ENCODE measurements at regions not wholly inside any gene's neighbourhood (a gene's known extent, or its start where the extent isn't known, plus 50 kb on each side); places are given as distances from the start of the nearest gene placed in this dataset.

DNA sequence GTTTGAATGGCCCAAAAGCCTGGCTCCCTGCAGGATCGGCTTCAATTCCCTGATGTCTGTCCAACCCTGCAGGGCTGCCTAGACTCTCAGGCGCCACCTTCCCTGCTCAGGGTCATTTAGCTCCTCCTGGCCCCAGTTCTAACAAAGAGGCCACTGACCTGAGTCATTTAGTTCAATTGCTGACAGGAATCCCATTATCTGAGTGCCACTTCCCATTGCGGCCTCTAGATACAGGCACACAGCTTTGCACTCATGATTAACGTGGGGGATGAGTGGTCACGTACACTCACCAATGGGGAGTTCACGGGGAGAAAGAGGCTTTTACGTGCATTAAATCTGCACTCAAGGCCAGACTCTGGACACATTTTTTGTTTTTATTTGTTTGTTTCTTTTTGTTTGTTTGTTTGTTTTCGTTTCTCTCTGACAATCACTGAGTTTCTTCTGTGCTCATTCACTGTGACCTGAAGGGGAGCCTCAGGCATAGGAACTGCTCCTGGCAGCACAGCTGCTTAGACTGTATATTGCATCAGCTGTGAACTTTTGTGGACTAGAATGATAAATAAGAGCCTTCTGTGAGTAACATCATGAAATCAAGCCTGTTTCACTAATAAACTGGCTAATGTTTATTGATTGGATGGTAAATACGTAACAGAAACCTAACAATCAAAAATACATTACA is 118.9 kb upstream of the CTNNA2 start:
- Histone ChIP-seq H3K27me3 (ENCODE audit: control insufficient read depth, insufficient read depth, low read length) (no peaks in the 10 kb centered on the region), H3K4me1 (ENCODE audit: control insufficient read depth, insufficient read depth, low read length) (peaks cover 3% of the 10 kb centered on the region), H3K27ac (ENCODE audit: low read depth, low read length) (no peak overlapping the region), H3K4me3 (ENCODE audit: low read depth, low read length) (no peak overlapping the region), H3K9me3 (ENCODE audit: control insufficient read depth, insufficient read depth, low read length) (no peaks in the 10 kb centered on the region), H3K36me3 (ENCODE audit: control insufficient read depth, insufficient read depth, low read length) (no peaks in the 10 kb centered on the region)
- 20% methylated on average over 7 of the region's 9 CpGs for WGBS (ENCODE audit: insufficient coverage)
- DNase-seq (ENCODE audit: low read depth in 4 of 6, low spot score in 6 of 6) = peak in 3 of 6 donors; percentile 32 to 77 (median 38)

DNA sequence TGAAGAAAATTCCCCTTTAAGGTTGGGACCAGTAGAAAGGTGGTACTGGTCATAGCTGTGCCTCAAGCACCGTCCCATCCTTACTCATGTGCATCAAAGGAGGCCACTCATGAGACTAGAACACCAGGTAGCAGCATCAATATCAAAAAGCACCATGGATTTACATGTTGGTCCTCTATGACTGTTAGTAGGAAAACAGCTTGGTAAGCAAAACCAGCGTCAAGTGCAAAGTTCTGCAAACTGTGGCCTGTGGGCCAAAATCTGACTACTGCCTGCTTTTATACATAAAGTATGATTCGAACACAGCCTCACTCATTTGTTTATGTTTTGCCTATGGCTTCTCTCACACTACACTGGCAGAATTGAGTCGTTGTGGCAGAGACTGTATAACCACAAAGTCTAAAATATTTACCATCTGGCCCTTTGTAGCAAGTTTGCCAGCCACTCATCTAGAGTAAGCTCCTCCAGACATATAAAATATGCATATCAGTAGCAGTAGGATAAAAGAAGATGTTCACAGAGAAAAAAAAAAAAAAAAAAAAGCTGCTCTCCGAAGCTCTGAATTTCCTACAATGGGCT is 119.7 kb upstream of the CTNNA2 start:
- H3K4me3 ChIP-seq (ENCODE audit: low read depth, low read length) = no peak overlapping the region
- 63% methylated on average over 1 of the region's 5 CpGs for WGBS (ENCODE audit: insufficient coverage)
- no peaks in the 10 kb centered on the region for H3K36me3 ChIP-seq (ENCODE audit: control insufficient read depth, insufficient read depth, low read length)
- peaks cover 3% of the 10 kb centered on the region for H3K4me1 ChIP-seq (ENCODE audit: control insufficient read depth, insufficient read depth, low read length)
- peak in 1 of 6 donors; percentile 68 for DNase-seq (ENCODE audit: low read depth in 4 of 6, low spot score in 6 of 6)
- H3K27ac ChIP-seq (ENCODE audit: low read depth, low read length) = no peak overlapping the region
- no peaks in the 10 kb centered on the region for H3K27me3 ChIP-seq (ENCODE audit: control insufficient read depth, insufficient read depth, low read length)
- no peaks in the 10 kb centered on the region for H3K9me3 ChIP-seq (ENCODE audit: control insufficient read depth, insufficient read depth, low read length)

DNA sequence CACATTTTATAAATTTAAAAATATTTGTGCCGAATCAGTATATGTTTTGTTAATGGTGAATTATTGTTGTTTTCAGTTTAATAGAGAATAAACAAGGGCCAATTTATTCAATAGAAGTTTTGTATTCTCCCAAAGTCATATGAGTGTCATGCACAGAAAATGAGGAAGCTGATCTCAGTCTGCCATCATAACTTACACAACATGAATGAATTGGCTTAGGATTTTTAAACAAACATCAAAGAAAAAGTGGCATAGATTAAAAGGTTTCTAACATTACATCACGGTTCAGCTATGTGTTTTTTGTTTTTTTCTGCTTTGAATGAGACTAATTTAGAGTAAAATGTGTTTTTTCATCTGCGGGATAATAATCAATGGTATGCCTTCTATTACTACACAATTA is 123.4 kb upstream of the CTNNA2 start:
- H3K9me3 ChIP-seq (ENCODE audit: control insufficient read depth, insufficient read depth, low read length) = no peaks in the 10 kb centered on the region
- no peaks in the 10 kb centered on the region for H3K27me3 ChIP-seq (ENCODE audit: control insufficient read depth, insufficient read depth, low read length)
- peaks cover 3% of the 10 kb centered on the region for H3K4me1 ChIP-seq (ENCODE audit: control insufficient read depth, insufficient read depth, low read length)
- no peaks in the 10 kb centered on the region for H3K36me3 ChIP-seq (ENCODE audit: control insufficient read depth, insufficient read depth, low read length)
- no peak for DNase-seq (ENCODE audit: low read depth in 4 of 6, low spot score in 6 of 6)
- no peak overlapping the region for H3K4me3 ChIP-seq (ENCODE audit: low read depth, low read length)
- WGBS (ENCODE audit: insufficient coverage) = no CpG with 5 or more reads among the region's 3 CpGs
- no peak overlapping the region for H3K27ac ChIP-seq (ENCODE audit: low read depth, low read length)

DNA sequence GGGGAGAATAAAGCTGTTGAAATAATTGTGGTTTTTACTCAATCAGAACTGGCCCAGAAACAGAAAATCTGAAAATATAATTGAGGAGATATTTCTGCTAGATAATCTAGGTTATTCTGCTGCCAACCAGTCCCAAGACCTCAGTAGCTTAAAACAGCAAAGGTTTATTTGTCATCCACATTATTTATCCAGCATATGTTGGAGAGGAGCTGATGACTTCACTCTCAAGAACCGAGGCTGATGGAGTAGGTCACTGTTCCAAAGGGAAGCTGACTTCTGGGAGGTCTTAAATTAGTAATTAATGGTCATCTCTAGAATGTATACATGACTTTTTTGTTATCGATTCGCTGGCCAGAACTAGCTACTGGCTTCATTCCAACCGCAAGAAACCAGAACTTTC is 124.8 kb upstream of the CTNNA2 start:
- H3K27ac ChIP-seq (ENCODE audit: low read depth, low read length) = no peak overlapping the region
- no CpG with 5 or more reads among the region's 4 CpGs for WGBS (ENCODE audit: insufficient coverage)
- H3K27me3 ChIP-seq (ENCODE audit: control insufficient read depth, insufficient read depth, low read length) = no peaks in the 10 kb centered on the region
- no peaks in the 10 kb centered on the region for H3K36me3 ChIP-seq (ENCODE audit: control insufficient read depth, insufficient read depth, low read length)
- DNase-seq (ENCODE audit: low read depth in 4 of 6, low spot score in 6 of 6) = no peak
- H3K9me3 ChIP-seq (ENCODE audit: control insufficient read depth, insufficient read depth, low read length) = no peaks in the 10 kb centered on the region
- no peak overlapping the region for H3K4me3 ChIP-seq (ENCODE audit: low read depth, low read length)
- H3K4me1 ChIP-seq (ENCODE audit: control insufficient read depth, insufficient read depth, low read length) = no peaks in the 10 kb centered on the region

DNA sequence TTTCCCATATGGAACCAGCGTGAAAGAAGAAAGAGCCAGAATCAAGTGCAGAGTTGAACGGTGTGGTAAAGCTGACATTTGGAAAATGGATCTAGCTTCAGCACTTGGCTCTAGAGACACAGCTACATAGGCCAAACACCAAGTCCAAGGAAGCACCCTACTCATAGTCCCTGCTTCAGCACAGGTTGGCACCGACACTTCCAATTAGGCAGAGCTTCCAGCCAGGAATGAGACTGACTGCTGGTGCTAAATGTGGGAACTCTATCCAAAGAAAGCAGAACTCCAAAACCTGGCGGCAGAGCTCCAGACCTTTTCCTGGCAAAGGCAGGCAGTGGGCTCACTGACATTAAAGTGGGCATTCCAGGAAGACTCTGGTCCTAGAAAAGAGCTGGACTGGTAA is 125.4 kb upstream of the CTNNA2 start:
- no peak overlapping the region for H3K4me3 ChIP-seq (ENCODE audit: low read depth, low read length)
- no peaks in the 10 kb centered on the region for H3K4me1 ChIP-seq (ENCODE audit: control insufficient read depth, insufficient read depth, low read length)
- H3K27me3 ChIP-seq (ENCODE audit: control insufficient read depth, insufficient read depth, low read length) = no peaks in the 10 kb centered on the region
- H3K36me3 ChIP-seq (ENCODE audit: control insufficient read depth, insufficient read depth, low read length) = no peaks in the 10 kb centered on the region
- DNase-seq (ENCODE audit: low read depth in 4 of 6, low spot score in 6 of 6) = peak in 2 of 6 donors; percentile 8 to 49
- no peak overlapping the region for H3K27ac ChIP-seq (ENCODE audit: low read depth, low read length)
- H3K9me3 ChIP-seq (ENCODE audit: control insufficient read depth, insufficient read depth, low read length) = no peaks in the 10 kb centered on the region
- 69% methylated on average over 4 of the region's 4 CpGs for whole genome bisulfite sequencing (ENCODE audit: insufficient coverage)

DNA sequence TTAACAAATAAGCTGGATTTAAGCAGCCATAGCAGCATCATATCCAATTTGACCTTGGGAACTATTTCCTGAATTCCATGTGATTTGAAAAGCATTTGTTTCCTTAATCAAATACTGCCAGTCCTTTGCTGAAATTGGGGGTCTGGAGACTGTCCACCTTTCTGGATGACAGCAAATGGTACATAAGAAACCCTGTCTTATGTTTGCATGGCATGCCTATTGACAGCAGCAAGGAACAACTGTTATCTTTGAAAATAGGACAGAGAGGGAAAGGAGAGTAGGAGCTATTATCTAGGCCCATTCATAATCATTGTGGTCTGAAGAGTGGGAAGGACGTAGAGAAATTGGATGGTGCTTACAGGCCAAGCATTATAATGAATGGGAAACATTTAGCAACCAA is 129.2 kb upstream of the CTNNA2 start:
- Histone ChIP-seq H3K36me3 (ENCODE audit: control insufficient read depth, insufficient read depth, low read length) (no peaks in the 10 kb centered on the region), H3K27me3 (ENCODE audit: control insufficient read depth, insufficient read depth, low read length) (no peaks in the 10 kb centered on the region), H3K9me3 (ENCODE audit: control insufficient read depth, insufficient read depth, low read length) (no peaks in the 10 kb centered on the region), H3K27ac (ENCODE audit: low read depth, low read length) (no peak overlapping the region), H3K4me1 (ENCODE audit: control insufficient read depth, insufficient read depth, low read length) (no peaks in the 10 kb centered on the region), H3K4me3 (ENCODE audit: low read depth, low read length) (no peak overlapping the region)
- DNase-seq (ENCODE audit: low read depth in 4 of 6, low spot score in 6 of 6) = no peak
- 67% methylated on average over 1 of the region's 1 CpG for WGBS (ENCODE audit: insufficient coverage)

DNA sequence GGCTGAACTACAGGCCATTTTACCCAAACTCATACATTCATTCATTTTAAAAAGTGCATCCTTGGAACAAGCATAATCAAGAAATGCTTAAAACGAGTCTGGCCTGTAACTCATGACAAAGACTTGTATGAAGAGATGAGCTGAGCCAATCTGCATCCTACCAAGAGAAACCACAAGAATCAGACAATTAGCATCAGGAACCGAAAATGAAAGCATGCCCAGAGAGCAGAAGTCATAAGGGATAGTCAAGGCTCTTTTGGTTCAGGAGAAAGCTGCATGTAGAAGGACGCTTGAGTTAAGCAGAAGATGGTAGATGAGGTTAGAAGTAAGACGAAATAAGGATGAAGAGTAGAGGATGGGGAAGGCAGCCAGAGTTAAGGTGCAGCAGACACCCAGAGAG is 137.0 kb upstream of the CTNNA2 start:
- Histone ChIP-seq H3K27ac (ENCODE audit: low read depth, low read length) (no peak overlapping the region), H3K4me1 (ENCODE audit: control insufficient read depth, insufficient read depth, low read length) (peaks cover 4% of the 10 kb centered on the region), H3K27me3 (ENCODE audit: control insufficient read depth, insufficient read depth, low read length) (no peaks in the 10 kb centered on the region), H3K36me3 (ENCODE audit: control insufficient read depth, insufficient read depth, low read length) (no peaks in the 10 kb centered on the region), H3K9me3 (ENCODE audit: control insufficient read depth, insufficient read depth, low read length) (no peaks in the 10 kb centered on the region), H3K4me3 (ENCODE audit: low read depth, low read length) (no peak overlapping the region)
- no peak for DNase-seq (ENCODE audit: low read depth in 4 of 6, low spot score in 6 of 6)
- 85% methylated on average over 3 of the region's 4 CpGs for WGBS (ENCODE audit: insufficient coverage)

DNA sequence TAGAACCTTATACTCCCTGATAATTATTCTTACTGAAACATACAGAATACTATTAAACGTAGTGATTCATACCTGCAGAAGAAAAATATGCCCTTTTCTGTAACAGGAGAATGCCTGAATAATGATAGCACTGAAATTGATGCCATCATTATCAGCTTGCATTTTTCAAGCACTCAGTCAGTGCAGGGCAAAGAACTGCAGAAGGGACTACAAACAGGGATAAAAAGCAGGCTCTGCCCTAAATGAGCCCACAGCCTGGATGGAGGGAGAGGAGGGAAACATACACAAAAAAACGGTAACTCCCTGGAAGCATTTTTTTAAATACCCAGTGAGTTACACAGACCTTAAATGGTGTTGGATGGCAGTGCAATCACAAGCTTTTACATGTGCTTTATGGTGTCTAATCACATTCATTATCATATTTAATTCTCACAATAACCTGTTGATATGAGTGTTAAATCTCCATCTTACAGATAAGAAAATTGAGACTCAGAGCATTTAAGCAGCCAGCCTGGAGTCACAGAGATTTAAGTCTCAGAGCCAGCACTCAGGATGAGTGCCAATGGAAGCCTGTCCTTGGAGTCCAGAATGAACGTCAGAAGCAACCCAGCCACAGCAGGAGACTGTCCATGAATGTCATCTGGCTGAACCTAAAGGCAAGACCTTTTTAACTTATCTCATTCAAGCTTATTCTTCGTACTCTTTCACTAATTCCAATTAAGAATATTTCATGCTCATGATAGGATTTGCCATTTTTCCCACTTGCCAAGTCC is 139.3 kb upstream of the CTNNA2 start:
- 21% methylated on average over 2 of the region's 4 CpGs for WGBS (ENCODE audit: insufficient coverage)
- Histone ChIP-seq H3K4me3 (ENCODE audit: low read depth, low read length) (no peak overlapping the region), H3K27ac (ENCODE audit: low read depth, low read length) (no peak overlapping the region), H3K36me3 (ENCODE audit: control insufficient read depth, insufficient read depth, low read length) (no peaks in the 10 kb centered on the region), H3K9me3 (ENCODE audit: control insufficient read depth, insufficient read depth, low read length) (no peaks in the 10 kb centered on the region), H3K4me1 (ENCODE audit: control insufficient read depth, insufficient read depth, low read length) (peaks cover 5% of the 10 kb centered on the region), H3K27me3 (ENCODE audit: control insufficient read depth, insufficient read depth, low read length) (no peaks in the 10 kb centered on the region)
- DNase-seq (ENCODE audit: low read depth in 4 of 6, low spot score in 6 of 6) = peak in 2 of 6 donors; percentile 17 to 46

DNA sequence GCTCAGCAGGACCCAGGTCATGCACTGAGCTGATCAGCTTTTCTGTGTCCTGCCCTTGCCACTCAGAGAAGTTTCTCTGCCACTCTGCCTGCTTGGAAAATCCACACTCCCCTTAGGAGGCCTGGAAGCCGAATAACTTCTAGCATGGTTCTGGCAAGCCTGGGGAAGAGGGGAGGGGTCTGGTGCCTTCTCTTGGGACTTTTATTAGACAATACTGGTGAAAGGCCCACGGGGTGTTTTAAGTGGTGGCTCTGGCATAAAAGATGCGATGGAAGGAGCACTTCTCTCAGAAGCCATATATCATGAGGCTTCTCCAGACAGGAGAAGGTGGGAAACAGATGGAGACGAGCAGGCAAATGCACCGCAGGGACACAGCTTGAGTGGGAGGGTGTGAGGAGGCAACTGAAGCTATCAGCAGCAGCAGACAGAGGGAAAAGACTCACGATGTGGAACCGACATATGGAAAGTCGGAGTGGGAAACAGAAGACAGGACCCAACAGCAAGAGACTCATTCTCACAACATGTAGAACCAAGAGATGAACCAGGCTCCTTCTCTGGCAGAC is 141.8 kb upstream of the CTNNA2 start:
- Histone ChIP-seq H3K9me3 (ENCODE audit: control insufficient read depth, insufficient read depth, low read length) (no peaks in the 10 kb centered on the region), H3K4me3 (ENCODE audit: low read depth, low read length) (no peak overlapping the region), H3K36me3 (ENCODE audit: control insufficient read depth, insufficient read depth, low read length) (no peaks in the 10 kb centered on the region), H3K27ac (ENCODE audit: low read depth, low read length) (no peak overlapping the region), H3K4me1 (ENCODE audit: control insufficient read depth, insufficient read depth, low read length) (peaks cover 5% of the 10 kb centered on the region), H3K27me3 (ENCODE audit: control insufficient read depth, insufficient read depth, low read length) (no peaks in the 10 kb centered on the region)
- WGBS (ENCODE audit: insufficient coverage) = 25% methylated on average over 7 of the region's 8 CpGs
- DNase-seq (ENCODE audit: low read depth in 4 of 6, low spot score in 6 of 6) = peak in 2 of 6 donors; percentile 11 to 57

Measured in spinal cord (tissue), 9 donors.